ENCODE measurements at regions not wholly inside any gene's neighbourhood (a gene's known extent, or its start where the extent isn't known, plus 50 kb on each side); places are given as distances from the start of the nearest gene placed in this dataset.

DNA sequence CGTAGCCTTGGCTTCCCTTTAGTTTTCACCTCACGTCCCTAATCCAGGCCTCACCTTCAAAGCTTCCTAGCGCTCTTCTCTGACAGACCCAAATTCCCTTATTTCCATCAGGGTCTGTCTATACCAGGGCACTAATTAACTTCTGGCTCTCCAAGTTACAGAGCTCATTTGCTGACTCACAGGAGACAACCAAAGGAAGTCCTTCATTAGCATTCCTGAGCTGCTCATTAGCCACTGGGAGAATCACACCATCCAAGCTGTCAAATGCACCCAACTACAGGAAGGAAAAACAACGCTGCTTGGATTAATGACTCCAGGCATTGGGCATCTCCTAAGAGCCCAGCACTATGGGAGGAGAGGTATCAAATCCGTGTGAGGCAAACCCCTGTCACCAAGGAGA lies 109.8 kb upstream of the ALK start:
- peaks cover 20% of the 10 kb centered on the region for H3K27me3 ChIP-seq (ENCODE audit: insufficient read depth, low read length)
- Mint-ChIP-seq H3K27me3 (ENCODE audit: low read depth, unreplicated experiment) (peaks cover 37% of the 10 kb centered on the region), H3K36me3 (ENCODE audit: low read depth, unreplicated experiment) (no peaks in the 10 kb centered on the region), H3K4me3 (ENCODE audit: unreplicated experiment) (no peak overlapping the region), H3K27ac (ENCODE audit: unreplicated experiment) (no peak overlapping the region), H3K9me3 (ENCODE audit: unreplicated experiment) (no peaks in the 10 kb centered on the region), H3K4me1 (ENCODE audit: low read depth, unreplicated experiment) (no peaks in the 10 kb centered on the region)
- H3K79me2 ChIP-seq (ENCODE audit: insufficient read depth, low read length), result no peaks in the 10 kb centered on the region
- no peak overlapping the region for H3K4me3 ChIP-seq (ENCODE audit: insufficient read depth, low read depth, low read length)
- H4K20me1 ChIP-seq (ENCODE audit: insufficient read depth, low read length), result no peaks in the 10 kb centered on the region
- no peak for FAIRE-seq
- no peak overlapping the region for H3K9ac ChIP-seq (ENCODE audit: low read length)
- H3K4me2 ChIP-seq (ENCODE audit: low read length), result no peak overlapping the region
- peaks cover 5% of the 10 kb centered on the region for H3K4me1 ChIP-seq (ENCODE audit: insufficient read depth, low read length)
- H2AFZ ChIP-seq (ENCODE audit: low read depth, low read length), result no peak overlapping the region
- no peaks in the 10 kb centered on the region for H3K36me3 ChIP-seq (ENCODE audit: insufficient read depth, low read length)
- no peak for DNase-seq (ENCODE audit: low read depth)
- H3K9me3 ChIP-seq (ENCODE audit: insufficient read depth, low read depth, low read length), result no peaks in the 10 kb centered on the region
- TF ChIP-seq, protein P1, sequence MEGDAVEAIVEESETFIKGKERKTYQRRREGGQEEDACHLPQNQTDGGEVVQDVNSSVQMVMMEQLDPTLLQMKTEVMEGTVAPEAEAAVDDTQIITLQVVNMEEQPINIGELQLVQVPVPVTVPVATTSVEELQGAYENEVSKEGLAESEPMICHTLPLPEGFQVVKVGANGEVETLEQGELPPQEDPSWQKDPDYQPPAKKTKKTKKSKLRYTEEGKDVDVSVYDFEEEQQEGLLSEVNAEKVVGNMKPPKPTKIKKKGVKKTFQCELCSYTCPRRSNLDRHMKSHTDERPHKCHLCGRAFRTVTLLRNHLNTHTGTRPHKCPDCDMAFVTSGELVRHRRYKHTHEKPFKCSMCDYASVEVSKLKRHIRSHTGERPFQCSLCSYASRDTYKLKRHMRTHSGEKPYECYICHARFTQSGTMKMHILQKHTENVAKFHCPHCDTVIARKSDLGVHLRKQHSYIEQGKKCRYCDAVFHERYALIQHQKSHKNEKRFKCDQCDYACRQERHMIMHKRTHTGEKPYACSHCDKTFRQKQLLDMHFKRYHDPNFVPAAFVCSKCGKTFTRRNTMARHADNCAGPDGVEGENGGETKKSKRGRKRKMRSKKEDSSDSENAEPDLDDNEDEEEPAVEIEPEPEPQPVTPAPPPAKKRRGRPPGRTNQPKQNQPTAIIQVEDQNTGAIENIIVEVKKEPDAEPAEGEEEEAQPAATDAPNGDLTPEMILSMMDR (IDR thresholded peaks at IDR 0.05; ENCODE audit: insufficient read depth, low read depth, low read length), result no peak
- no peak for TF ChIP-seq EZH2 (IDR thresholded peaks at IDR 0.05; ENCODE audit: insufficient read depth, low read length)
- no peak overlapping the region for H3K27ac ChIP-seq (ENCODE audit: low read depth, low read length)

GRCh38 chr2:30034052-30034775 lies 112.6 kb upstream of the YPEL5 start:
- H3K79me2 ChIP-seq (ENCODE audit: insufficient read depth, low read length), result no peaks in the 10 kb centered on the region
- H3K27ac Mint-ChIP-seq (ENCODE audit: unreplicated experiment), result no peak overlapping the region
- H3K27ac ChIP-seq (ENCODE audit: low read depth, low read length), result no peak overlapping the region
- H3K4me3 ChIP-seq (ENCODE audit: insufficient read depth, low read depth, low read length), result no peak overlapping the region
- no peaks in the 10 kb centered on the region for H3K4me1 Mint-ChIP-seq (ENCODE audit: low read depth, unreplicated experiment)
- H3K9me3 ChIP-seq (ENCODE audit: insufficient read depth, low read depth, low read length), result no peaks in the 10 kb centered on the region
- H3K36me3 ChIP-seq (ENCODE audit: insufficient read depth, low read length), result no peaks in the 10 kb centered on the region
- H3K27me3 Mint-ChIP-seq (ENCODE audit: low read depth, unreplicated experiment), result peaks cover 29% of the 10 kb centered on the region
- no peak overlapping the region for H3K9ac ChIP-seq (ENCODE audit: low read length)
- H3K9me3 Mint-ChIP-seq (ENCODE audit: unreplicated experiment), result no peaks in the 10 kb centered on the region
- peaks cover 5% of the 10 kb centered on the region for H3K27me3 ChIP-seq (ENCODE audit: insufficient read depth, low read length)
- H3K4me3 Mint-ChIP-seq (ENCODE audit: unreplicated experiment), result no peak overlapping the region
- H2AFZ ChIP-seq (ENCODE audit: low read depth, low read length), result no peak overlapping the region
- FAIRE-seq (no peak), DNase-seq (ENCODE audit: low read depth) (no peak)
- no peaks in the 10 kb centered on the region for H4K20me1 ChIP-seq (ENCODE audit: insufficient read depth, low read length)
- H3K4me2 ChIP-seq (ENCODE audit: low read length), result no peak overlapping the region
- no peak for TF ChIP-seq EZH2 (IDR thresholded peaks at IDR 0.05; ENCODE audit: insufficient read depth, low read length)
- TF ChIP-seq, protein P1 (IDR thresholded peaks at IDR 0.05; ENCODE audit: insufficient read depth, low read depth, low read length), result no peak
- H3K4me1 ChIP-seq (ENCODE audit: insufficient read depth, low read length), result no peaks in the 10 kb centered on the region
- H3K36me3 Mint-ChIP-seq (ENCODE audit: low read depth, unreplicated experiment), result no peaks in the 10 kb centered on the region

GRCh38 chr2:30037016-30037415 lies 109.8 kb upstream of the YPEL5 start:
- Mint-ChIP-seq H3K27ac (ENCODE audit: unreplicated experiment) (no peak overlapping the region), H3K4me1 (ENCODE audit: low read depth, unreplicated experiment) (no peaks in the 10 kb centered on the region), H3K27me3 (ENCODE audit: low read depth, unreplicated experiment) (peaks cover 16% of the 10 kb centered on the region), H3K9me3 (ENCODE audit: unreplicated experiment) (no peaks in the 10 kb centered on the region), H3K4me3 (ENCODE audit: unreplicated experiment) (no peak overlapping the region), H3K36me3 (ENCODE audit: low read depth, unreplicated experiment) (no peaks in the 10 kb centered on the region)
- H3K4me3 ChIP-seq (ENCODE audit: insufficient read depth, low read depth, low read length), result no peak overlapping the region
- DNase-seq (ENCODE audit: low read depth), result no peak
- H2AFZ ChIP-seq (ENCODE audit: low read depth, low read length), result no peak overlapping the region
- no peak for FAIRE-seq
- H3K79me2 ChIP-seq (ENCODE audit: insufficient read depth, low read length), result no peaks in the 10 kb centered on the region
- H3K4me2 ChIP-seq (ENCODE audit: low read length), result no peak overlapping the region
- H3K9me3 ChIP-seq (ENCODE audit: insufficient read depth, low read depth, low read length), result no peaks in the 10 kb centered on the region
- no peaks in the 10 kb centered on the region for H3K4me1 ChIP-seq (ENCODE audit: insufficient read depth, low read length)
- no peaks in the 10 kb centered on the region for H3K36me3 ChIP-seq (ENCODE audit: insufficient read depth, low read length)
- no peaks in the 10 kb centered on the region for H3K27me3 ChIP-seq (ENCODE audit: insufficient read depth, low read length)
- no peak overlapping the region for H3K27ac ChIP-seq (ENCODE audit: low read depth, low read length)
- H3K9ac ChIP-seq (ENCODE audit: low read length), result no peak overlapping the region
- no peaks in the 10 kb centered on the region for H4K20me1 ChIP-seq (ENCODE audit: insufficient read depth, low read length)
- no peak for TF ChIP-seq EZH2 (IDR thresholded peaks at IDR 0.05; ENCODE audit: insufficient read depth, low read length)
- TF ChIP-seq, protein P1 (IDR thresholded peaks at IDR 0.05; ENCODE audit: insufficient read depth, low read depth, low read length), result no peak

All from astrocyte (in vitro differentiated cells and primary cell).